ENCODE measurements at regions not wholly inside any gene's neighbourhood (a gene's known extent, or its start where the extent isn't known, plus 50 kb on each side); places are given as distances from the start of the nearest gene placed in this dataset.

DNA sequence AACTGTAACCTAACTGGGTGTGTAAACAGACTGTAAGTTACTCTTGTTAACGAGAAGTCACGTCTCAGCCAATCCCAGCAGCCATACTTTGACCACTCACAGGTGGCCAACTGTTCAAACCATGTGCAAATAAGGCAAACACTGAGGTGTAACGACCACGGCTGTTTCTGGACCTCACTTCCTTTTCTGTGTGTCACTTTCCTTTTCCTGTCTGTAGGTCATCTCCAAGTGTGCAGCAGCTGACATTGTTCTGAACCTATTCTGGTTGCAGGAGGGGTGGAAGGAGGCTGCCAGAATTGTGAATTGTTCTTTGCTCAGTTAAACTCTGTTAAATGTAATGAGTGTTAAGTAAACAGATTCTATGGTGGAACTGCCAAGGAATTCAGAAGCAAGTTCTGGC, 627.4 kb downstream of the KCNJ2 start:
- ATAC-seq (ENCODE audit: low read depth) (no peak), DNase-seq (ENCODE audit: low spot score in 2 of 2) (no peak)
- Mint-ChIP-seq H3K4me1 (no peaks in the 10 kb centered on the region), H3K36me3 (no peaks in the 10 kb centered on the region), H3K9me3 (peaks cover 5% of the 10 kb centered on the region), H3K27ac (no peak overlapping the region), H3K27me3 (no peaks in the 10 kb centered on the region), H3K4me3 (no peak overlapping the region)

DNA sequence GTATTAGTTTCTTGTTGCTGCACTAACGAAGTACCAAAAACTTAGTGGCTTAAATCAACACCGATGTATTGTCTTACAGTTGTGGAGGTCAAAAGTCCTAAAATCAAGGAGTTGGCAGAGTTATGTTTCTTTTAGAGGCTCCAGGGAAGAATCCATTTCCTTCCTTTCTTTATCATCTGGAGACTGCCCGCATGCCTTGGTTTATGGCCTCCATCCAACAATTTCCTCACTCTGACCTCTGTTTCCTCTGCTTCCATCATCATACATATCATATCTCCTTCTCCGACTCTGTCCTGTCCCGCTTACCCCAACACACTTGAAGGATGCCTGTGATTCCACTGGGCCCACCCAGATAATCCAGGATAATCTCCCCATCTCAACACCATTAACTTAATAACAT, 627.8 kb downstream of the KCNJ2 start:
- H3K36me3 Mint-ChIP-seq, result no peaks in the 10 kb centered on the region
- no peak for ATAC-seq (ENCODE audit: low read depth)
- H3K4me3 Mint-ChIP-seq, result no peak overlapping the region
- H3K27ac Mint-ChIP-seq, result no peak overlapping the region
- H3K9me3 Mint-ChIP-seq, result peaks cover 5% of the 10 kb centered on the region
- no peaks in the 10 kb centered on the region for H3K27me3 Mint-ChIP-seq
- no peaks in the 10 kb centered on the region for H3K4me1 Mint-ChIP-seq
- DNase-seq (ENCODE audit: low spot score in 2 of 2), result no peak

DNA sequence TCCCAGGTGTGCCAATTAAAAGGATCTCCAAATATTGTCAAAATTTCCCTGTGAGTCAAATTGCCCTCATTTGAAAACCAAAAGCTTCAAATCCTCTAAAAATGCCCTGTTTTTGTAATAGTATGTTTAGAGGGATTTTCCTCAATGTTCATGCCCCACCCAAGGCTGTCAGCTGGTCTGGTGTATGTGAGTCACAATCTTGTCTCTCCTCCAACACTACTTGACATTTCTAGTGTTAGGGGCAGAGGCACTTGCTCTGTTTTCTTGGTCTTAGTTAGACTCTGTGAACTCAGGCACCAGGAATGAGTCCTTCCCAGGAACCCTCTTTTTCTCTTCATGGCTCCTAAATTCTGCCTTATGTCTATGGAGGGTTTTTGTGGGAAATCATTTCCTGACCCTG, 634.8 kb downstream of the KCNJ2 start:
- Mint-ChIP-seq H3K9me3 (peaks cover 8% of the 10 kb centered on the region), H3K27me3 (no peaks in the 10 kb centered on the region), H3K4me1 (no peaks in the 10 kb centered on the region), H3K4me3 (no peak overlapping the region), H3K27ac (no peak overlapping the region), H3K36me3 (no peaks in the 10 kb centered on the region)
- DNase-seq (ENCODE audit: low spot score in 2 of 2) (no peak), ATAC-seq (ENCODE audit: low read depth) (no peak)

DNA sequence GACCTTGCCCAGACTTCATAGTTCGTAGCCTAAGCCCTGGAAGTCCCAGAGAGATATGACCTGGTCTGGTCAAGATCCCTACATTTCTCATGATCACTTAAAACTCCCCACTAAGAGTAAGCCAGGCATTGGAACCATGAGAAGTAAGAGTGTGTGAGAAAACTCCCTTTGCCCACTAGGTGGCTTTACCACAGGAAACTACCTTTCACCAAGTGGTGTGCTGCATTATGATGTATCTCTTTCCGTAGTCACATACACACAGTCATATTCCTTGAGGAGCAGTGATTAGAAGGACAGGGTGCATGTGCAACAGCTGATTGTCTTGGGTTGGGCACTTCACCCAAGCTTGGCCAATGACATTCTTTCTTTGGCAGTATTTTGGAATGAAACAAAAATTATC, 639.3 kb downstream of the KCNJ2 start:
- Mint-ChIP-seq H3K4me3 (no peak overlapping the region), H3K27ac (no peak overlapping the region), H3K9me3 (peaks cover 5% of the 10 kb centered on the region), H3K36me3 (no peaks in the 10 kb centered on the region), H3K27me3 (no peaks in the 10 kb centered on the region), H3K4me1 (no peaks in the 10 kb centered on the region)
- no peak for DNase-seq (ENCODE audit: low spot score in 2 of 2)
- ATAC-seq (ENCODE audit: low read depth), result no peak

DNA sequence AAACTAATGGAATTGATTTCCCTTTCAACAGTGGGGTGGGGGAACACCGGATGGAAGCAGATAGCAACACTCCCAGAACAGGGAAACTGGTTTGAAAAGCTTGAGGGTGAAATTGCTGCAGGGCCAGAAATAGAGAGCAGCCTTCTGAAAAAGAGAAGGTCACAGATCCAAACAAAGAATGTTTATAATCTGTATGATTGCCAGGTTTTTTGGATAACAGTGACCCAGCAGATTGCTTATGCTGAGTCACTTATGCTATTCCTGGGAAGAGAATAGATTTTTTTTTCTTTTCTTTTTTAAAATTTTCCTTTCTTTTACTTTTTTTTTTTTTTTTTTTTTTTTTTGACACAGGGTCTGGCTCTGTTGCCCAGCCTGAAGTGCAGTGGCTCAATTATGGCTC, 641.3 kb downstream of the KCNJ2 start:
- peaks cover 1% of the 10 kb centered on the region for H3K9me3 Mint-ChIP-seq
- no peak overlapping the region for H3K27ac Mint-ChIP-seq
- H3K36me3 Mint-ChIP-seq, result no peaks in the 10 kb centered on the region
- ATAC-seq (ENCODE audit: low read depth) (no peak), DNase-seq (ENCODE audit: low spot score in 2 of 2) (no peak)
- H3K4me1 Mint-ChIP-seq, result no peaks in the 10 kb centered on the region
- H3K27me3 Mint-ChIP-seq, result no peaks in the 10 kb centered on the region
- no peak overlapping the region for H3K4me3 Mint-ChIP-seq

DNA sequence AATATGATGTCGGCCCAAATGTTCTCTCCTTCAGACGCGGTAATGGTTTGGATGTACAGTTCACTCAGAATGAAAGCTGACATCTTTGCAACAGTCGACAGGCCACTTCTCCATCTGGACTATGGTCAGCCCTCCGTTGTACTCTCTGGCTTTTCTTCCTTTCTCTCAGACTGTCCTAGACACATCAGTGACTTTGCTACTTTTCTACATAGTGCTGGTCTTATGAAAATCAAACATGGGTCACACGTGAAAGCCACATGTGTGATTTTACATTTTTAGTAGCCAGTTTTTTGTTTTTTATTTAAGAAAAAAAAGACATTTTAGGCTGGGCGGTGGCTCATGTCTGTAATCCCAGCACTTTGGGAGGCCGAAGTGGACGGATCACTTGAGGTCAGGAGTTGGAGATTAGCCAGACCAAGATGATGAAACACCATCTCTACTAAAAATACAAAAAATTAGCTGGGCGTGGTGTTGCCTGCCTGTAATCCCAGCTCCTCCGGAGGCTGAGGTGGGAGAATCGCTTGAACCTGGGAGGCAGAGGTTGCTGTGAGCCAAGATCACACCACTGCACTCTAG, 644.1 kb downstream of the KCNJ2 start:
- Mint-ChIP-seq H3K27me3 (no peaks in the 10 kb centered on the region), H3K27ac (no peak overlapping the region), H3K4me3 (no peak overlapping the region), H3K4me1 (no peaks in the 10 kb centered on the region), H3K9me3 (peaks cover 3% of the 10 kb centered on the region), H3K36me3 (no peaks in the 10 kb centered on the region)
- DNase-seq (ENCODE audit: low spot score in 2 of 2) (no peak), ATAC-seq (ENCODE audit: low read depth) (no peak)

DNA sequence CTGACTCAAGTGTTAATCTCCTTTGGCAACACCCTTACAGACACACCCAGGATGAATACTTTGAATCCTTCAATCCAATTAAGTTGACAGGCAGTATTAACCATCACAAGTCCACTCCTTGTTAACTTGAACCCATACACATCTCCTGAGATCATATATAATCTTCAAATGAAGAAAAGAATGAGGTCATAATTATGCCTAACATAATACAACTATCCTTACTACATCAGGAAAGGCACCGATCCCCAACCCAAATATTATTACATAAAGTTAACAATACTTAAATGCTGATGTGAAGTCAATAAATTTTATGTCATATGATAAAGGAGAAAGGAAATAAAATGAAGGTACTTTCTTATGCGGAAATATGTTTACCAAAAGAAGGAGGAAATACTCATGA, 649.9 kb downstream of the KCNJ2 start:
- H3K36me3 Mint-ChIP-seq, result no peaks in the 10 kb centered on the region
- DNase-seq (ENCODE audit: low spot score in 2 of 2), result no peak
- no peaks in the 10 kb centered on the region for H3K27me3 Mint-ChIP-seq
- H3K4me1 Mint-ChIP-seq, result no peaks in the 10 kb centered on the region
- no peak overlapping the region for H3K27ac Mint-ChIP-seq
- no peak for ATAC-seq (ENCODE audit: low read depth)
- no peak overlapping the region for H3K4me3 Mint-ChIP-seq
- peaks cover 3% of the 10 kb centered on the region for H3K9me3 Mint-ChIP-seq

DNA sequence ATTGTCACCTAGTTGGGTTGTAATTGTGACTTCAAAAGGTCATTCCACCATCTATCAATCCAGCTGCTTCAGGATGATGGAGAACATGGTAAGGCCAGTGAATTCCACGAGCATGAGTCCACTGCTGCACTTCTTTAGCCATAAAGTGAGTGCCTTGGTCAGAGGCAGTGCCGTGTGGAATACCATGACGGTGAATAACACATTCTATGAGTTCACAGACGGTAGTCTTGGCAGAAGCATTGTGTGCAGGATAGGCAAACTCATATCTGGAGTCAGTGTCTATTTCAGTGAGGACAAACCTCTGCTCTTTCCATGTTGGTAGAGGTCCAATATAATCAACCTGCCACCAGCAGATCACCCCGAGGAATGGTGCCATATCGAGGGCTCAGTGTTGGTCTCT, 650.9 kb downstream of the KCNJ2 start:
- Mint-ChIP-seq H3K4me1 (no peaks in the 10 kb centered on the region), H3K27ac (no peak overlapping the region), H3K9me3 (peaks cover 3% of the 10 kb centered on the region), H3K36me3 (no peaks in the 10 kb centered on the region), H3K27me3 (no peaks in the 10 kb centered on the region), H3K4me3 (no peak overlapping the region)
- no peak for ATAC-seq (ENCODE audit: low read depth)
- DNase-seq (ENCODE audit: low spot score in 2 of 2), result no peak

DNA sequence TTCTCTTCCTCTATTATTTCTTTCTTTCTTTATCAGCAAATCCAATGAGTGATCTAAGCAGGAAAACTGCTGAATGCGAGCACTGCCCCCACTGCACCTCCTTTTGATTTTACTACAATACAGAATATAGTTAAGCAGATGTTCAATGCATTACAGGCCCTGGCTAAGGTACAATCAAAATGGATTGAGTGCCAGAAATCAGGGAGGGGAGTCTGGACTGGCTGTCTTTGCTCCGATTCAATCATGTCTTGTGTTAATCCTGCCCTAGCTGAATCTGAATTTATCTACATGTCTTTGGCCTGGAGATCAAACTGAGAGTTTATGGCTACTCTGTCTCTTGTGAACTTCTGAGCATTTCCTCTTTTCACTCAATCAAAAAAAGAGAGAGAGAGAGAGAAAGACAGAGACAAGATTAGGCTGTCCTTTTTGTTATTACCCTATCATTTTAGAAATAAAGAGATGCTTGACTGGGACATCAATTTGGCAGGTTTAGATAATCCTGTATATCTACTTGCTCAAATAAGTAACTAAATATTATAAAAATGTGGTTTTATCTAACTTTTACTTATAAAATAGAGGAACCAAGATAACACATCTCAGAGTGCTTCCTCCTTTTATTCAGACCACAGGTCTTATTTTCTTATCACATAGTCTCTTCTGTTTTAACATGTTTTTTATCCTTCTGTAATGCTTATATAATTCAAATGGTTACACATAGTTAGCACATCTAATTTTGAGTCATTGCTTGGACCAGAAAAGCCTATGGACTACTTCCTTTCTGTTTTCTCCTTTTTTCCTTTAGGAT, 656.2 kb downstream of the KCNJ2 start:
- H3K4me3 Mint-ChIP-seq, result no peak overlapping the region
- ATAC-seq (ENCODE audit: low read depth) (no peak), DNase-seq (ENCODE audit: low spot score in 2 of 2) (no peak)
- no peaks in the 10 kb centered on the region for H3K36me3 Mint-ChIP-seq
- no peaks in the 10 kb centered on the region for H3K4me1 Mint-ChIP-seq
- no peak overlapping the region for H3K27ac Mint-ChIP-seq
- H3K27me3 Mint-ChIP-seq, result no peaks in the 10 kb centered on the region
- H3K9me3 Mint-ChIP-seq, result no peaks in the 10 kb centered on the region

DNA sequence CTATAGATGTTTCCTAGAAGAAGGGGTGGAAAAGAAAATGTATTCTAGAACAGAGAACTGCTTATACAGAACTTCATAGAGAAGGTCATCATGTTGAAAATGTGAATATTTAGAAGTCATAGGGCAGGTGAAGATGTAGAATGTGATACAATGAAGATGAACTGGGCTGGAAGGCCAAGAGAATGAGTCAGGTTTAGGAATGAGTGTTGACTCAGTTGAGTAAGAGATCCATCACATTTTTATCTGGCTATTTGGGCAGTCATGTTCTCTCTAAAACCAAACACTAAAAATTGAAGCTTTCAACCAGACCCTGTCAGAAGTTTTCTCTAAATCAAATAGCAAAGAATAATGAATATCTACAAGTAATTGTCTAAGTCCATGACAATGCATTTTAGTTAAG, 660.5 kb downstream of the KCNJ2 start:
- no peaks in the 10 kb centered on the region for H3K36me3 Mint-ChIP-seq

DNA sequence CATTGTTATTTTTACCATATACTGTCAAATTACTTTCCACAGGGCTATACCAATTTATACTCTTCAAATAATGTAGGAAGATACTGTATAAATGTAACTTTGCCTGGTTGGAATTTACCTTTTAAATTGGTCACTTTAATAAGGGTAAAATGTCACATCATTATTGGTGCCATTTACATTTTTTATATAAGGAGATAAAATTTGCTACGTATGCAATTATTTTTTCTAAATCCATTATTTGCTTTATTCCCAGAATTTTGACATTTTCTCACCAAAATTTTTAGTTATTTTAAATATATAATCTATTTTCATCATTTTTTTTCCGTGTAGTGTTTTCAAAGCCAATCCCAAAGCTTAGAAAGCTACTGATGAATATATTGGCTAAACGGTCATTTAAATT, 664.7 kb downstream of the KCNJ2 start:
- H3K36me3 Mint-ChIP-seq, result no peaks in the 10 kb centered on the region
- no peak overlapping the region for H3K4me3 Mint-ChIP-seq
- ATAC-seq (ENCODE audit: low read depth) (no peak), DNase-seq (ENCODE audit: low spot score in 2 of 2) (no peak)
- H3K27ac Mint-ChIP-seq, result no peak overlapping the region
- H3K27me3 Mint-ChIP-seq, result no peaks in the 10 kb centered on the region
- H3K4me1 Mint-ChIP-seq, result no peaks in the 10 kb centered on the region
- peaks cover 1% of the 10 kb centered on the region for H3K9me3 Mint-ChIP-seq

More for the DNA sequence above, 660.5 kb downstream of the KCNJ2 start:
- DNase-seq (ENCODE audit: low spot score in 2 of 2) (no peak), ATAC-seq (ENCODE audit: low read depth) (no peak)
- Mint-ChIP-seq H3K4me1 (no peaks in the 10 kb centered on the region), H3K9me3 (no peaks in the 10 kb centered on the region), H3K4me3 (no peak overlapping the region), H3K27me3 (no peaks in the 10 kb centered on the region), H3K27ac (no peak overlapping the region)

DNA sequence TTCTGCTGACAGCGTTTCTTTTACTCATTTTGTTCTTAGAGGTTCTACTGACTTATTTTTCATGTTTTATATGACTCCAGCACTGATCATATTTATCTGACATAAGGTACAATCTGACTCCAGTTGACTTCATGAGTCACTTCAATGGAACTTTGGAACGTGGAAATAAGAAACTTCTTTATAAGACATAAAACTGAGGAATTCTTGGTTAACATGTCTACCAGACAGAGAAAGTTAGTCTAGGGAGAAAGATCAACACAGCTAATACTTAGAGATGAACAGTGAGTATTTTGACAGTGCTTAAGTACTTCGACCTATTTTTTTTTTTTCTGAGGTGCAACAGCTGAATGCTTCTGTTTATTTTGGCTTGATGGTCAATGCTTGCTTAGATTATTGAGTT, 679.5 kb downstream of the KCNJ2 start:
- no peak overlapping the region for H3K4me3 Mint-ChIP-seq
- ATAC-seq (ENCODE audit: low read depth) (no peak), DNase-seq (ENCODE audit: low spot score in 2 of 2) (no peak)
- no peak overlapping the region for H3K27ac Mint-ChIP-seq
- peaks cover 7% of the 10 kb centered on the region for H3K9me3 Mint-ChIP-seq
- peaks cover 1% of the 10 kb centered on the region for H3K36me3 Mint-ChIP-seq
- H3K27me3 Mint-ChIP-seq, result no peaks in the 10 kb centered on the region
- H3K4me1 Mint-ChIP-seq, result no peaks in the 10 kb centered on the region

DNA sequence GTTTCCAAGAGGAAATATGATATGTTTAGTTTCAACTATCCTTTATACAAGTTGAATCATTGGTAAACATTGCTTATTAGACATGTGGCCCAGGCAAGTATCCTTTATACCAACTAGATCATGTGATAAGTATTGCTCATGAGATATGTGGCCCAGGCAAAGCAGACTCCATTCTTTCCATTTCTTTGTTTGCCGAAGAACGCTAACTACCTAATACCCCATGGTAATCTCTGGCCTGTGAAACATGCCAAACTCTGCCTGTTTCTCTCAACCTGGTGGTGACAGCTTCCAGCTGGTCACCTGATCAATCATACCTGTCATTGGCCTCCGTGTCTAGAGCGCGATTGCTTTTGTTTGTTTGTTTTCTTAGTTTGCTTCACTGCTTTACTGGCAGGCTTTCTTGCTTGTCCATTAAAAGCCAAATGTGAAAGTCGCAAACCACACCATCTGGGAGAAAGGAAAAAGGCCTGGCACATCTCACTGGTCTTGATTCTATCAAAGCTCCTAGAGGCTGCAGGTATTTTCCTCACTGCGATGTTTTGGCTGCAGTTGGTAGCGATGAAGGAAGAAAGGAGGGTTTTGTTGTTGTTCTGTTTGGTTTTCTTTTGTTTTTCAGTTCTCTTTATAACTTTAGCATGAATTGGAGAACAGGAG, 686.2 kb downstream of the KCNJ2 start:
- H3K27ac Mint-ChIP-seq, result no peak overlapping the region
- H3K27me3 Mint-ChIP-seq, result peaks cover 1% of the 10 kb centered on the region
- H3K4me3 Mint-ChIP-seq, result no peak overlapping the region
- no peaks in the 10 kb centered on the region for H3K4me1 Mint-ChIP-seq
- DNase-seq (ENCODE audit: low spot score in 2 of 2) (no peak), ATAC-seq (ENCODE audit: low read depth) (no peak)
- no peaks in the 10 kb centered on the region for H3K36me3 Mint-ChIP-seq
- H3K9me3 Mint-ChIP-seq, result peaks cover 3% of the 10 kb centered on the region

DNA sequence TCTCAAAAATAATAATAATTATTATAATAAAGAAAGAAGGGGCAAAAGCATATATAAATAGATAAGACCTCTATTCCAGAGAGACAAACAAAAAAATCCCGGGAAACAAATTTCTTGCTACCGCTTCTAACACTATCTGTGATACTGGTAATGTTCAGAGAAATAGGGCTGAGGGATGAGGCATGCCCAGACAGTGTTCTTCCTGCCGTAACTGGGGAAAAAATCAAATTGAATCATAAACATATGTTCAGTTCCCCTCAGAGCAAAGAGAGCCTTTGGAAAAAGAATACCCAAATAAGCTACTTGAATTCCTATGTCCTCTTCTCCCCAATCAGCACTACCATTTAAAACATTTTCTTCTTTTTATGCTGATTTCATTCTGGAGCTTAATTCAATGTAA, 688.0 kb downstream of the KCNJ2 start:
- peaks cover 3% of the 10 kb centered on the region for H3K9me3 Mint-ChIP-seq
- no peaks in the 10 kb centered on the region for H3K4me1 Mint-ChIP-seq
- H3K36me3 Mint-ChIP-seq, result no peaks in the 10 kb centered on the region
- DNase-seq (ENCODE audit: low spot score in 2 of 2) (no peak), ATAC-seq (ENCODE audit: low read depth) (no peak)
- no peak overlapping the region for H3K4me3 Mint-ChIP-seq
- no peak overlapping the region for H3K27ac Mint-ChIP-seq
- H3K27me3 Mint-ChIP-seq, result peaks cover 1% of the 10 kb centered on the region

DNA sequence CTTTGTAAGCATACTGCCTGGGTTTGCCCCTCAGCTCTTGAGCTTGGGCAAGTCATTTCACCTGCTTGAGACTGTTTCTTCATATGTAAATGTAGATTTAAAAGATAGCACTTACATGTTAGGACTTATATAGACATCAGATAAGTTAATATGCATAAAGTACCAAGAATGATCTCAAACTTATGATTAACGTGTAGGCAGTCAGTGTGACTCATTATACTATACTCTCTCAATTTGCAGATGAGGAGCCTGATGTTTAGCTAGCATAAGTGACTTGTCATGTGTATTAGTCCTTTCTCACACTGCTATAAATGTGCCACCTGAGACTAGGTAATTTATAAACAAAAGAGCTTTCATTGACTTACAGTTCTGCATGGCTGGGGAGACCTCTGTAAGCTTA, 690.5 kb downstream of the KCNJ2 start:
- Mint-ChIP-seq H3K36me3 (no peaks in the 10 kb centered on the region), H3K27me3 (peaks cover 1% of the 10 kb centered on the region), H3K9me3 (peaks cover 4% of the 10 kb centered on the region), H3K27ac (no peak overlapping the region), H3K4me3 (no peak overlapping the region), H3K4me1 (no peaks in the 10 kb centered on the region)
- no peak for ATAC-seq (ENCODE audit: low read depth)
- DNase-seq (ENCODE audit: low spot score in 2 of 2), result no peak

Measured in memory B cell (primary cell).